ENCODE measurements at regions not wholly inside any gene's neighbourhood (a gene's known extent, or its start where the extent isn't known, plus 50 kb on each side); places are given as distances from the start of the nearest gene placed in this dataset.

DNA sequence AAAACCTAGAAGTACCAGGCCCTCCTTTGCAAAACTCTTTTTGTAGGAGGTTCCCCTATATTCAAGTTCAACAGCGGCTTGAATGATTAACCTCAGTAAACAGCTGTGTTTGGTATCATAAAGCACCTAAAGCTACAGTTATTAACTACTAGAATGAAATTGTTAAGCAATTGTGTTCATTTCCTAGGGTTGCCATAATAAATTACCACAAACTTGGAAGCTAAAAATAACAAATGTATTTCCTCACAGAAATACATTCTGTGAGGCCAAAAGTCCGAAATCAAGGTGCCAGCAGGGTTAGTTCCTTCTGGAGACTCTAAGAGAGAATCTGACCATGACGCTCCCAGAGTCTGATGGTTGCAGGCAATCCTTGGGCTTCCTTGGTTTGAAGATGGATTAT lies 202.1 kb upstream of the ACVR2A start:
- no peak overlapping the region for H3K4me3 ChIP-seq
- DNase-seq, result no peak
- no peaks in the 10 kb centered on the region for H3K36me3 ChIP-seq
- TF ChIP-seq, protein P1, sequence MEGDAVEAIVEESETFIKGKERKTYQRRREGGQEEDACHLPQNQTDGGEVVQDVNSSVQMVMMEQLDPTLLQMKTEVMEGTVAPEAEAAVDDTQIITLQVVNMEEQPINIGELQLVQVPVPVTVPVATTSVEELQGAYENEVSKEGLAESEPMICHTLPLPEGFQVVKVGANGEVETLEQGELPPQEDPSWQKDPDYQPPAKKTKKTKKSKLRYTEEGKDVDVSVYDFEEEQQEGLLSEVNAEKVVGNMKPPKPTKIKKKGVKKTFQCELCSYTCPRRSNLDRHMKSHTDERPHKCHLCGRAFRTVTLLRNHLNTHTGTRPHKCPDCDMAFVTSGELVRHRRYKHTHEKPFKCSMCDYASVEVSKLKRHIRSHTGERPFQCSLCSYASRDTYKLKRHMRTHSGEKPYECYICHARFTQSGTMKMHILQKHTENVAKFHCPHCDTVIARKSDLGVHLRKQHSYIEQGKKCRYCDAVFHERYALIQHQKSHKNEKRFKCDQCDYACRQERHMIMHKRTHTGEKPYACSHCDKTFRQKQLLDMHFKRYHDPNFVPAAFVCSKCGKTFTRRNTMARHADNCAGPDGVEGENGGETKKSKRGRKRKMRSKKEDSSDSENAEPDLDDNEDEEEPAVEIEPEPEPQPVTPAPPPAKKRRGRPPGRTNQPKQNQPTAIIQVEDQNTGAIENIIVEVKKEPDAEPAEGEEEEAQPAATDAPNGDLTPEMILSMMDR (IDR thresholded peaks at IDR 0.05), result no peak
- TF ChIP-seq EP300 (IDR thresholded peaks at IDR 0.05) (no peak), POLR2A (IDR thresholded peaks at IDR 0.05) (no peak)
- WGBS, 3 donors, result 84 to 96% (median 94%) methylated on average over 3 of the region's 3 CpGs
- intact Hi-C loops (cut with DNase I), result no loop called here
- H3K9me3 ChIP-seq, result no peaks in the 10 kb centered on the region
- H3K4me1 ChIP-seq (ENCODE audit: insufficient read depth), result no peaks in the 10 kb centered on the region
- no peaks in the 10 kb centered on the region for H3K27me3 ChIP-seq
- no peak overlapping the region for H3K27ac ChIP-seq

DNA sequence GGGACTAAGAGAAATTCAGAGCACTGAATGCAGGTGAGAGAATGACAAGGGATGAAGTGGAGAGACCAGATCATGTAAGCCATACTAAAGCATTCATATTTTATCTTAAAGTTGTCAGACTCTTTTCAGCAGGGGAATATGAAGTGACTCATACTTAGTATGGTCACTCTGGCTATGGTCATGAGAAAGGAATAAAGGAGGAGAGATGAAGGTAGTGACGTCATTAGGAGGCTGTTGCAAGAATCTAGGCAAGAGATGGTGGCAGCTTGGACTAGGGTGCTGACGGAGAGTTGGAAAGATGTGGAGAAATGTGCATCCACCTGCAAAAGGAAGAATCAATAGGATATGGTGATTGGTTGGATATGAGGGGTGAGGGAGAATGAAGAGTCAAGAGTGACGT lies 203.2 kb upstream of the ACVR2A start:
- no peaks in the 10 kb centered on the region for H3K27me3 ChIP-seq
- DNase-seq, result no peak
- TF ChIP-seq, protein P1 (IDR thresholded peaks at IDR 0.05), result no peak
- TF ChIP-seq POLR2A (IDR thresholded peaks at IDR 0.05) (no peak), EP300 (IDR thresholded peaks at IDR 0.05) (no peak)
- H3K9me3 ChIP-seq, result no peaks in the 10 kb centered on the region
- 78 to 90% (median 89%) methylated on average over 3 of the region's 3 CpGs for WGBS, 3 donors
- H3K4me1 ChIP-seq (ENCODE audit: insufficient read depth), result no peaks in the 10 kb centered on the region
- H3K4me3 ChIP-seq, result no peak overlapping the region
- intact Hi-C loops (cut with DNase I), result no loop called here
- no peak overlapping the region for H3K27ac ChIP-seq
- H3K36me3 ChIP-seq, result no peaks in the 10 kb centered on the region

DNA sequence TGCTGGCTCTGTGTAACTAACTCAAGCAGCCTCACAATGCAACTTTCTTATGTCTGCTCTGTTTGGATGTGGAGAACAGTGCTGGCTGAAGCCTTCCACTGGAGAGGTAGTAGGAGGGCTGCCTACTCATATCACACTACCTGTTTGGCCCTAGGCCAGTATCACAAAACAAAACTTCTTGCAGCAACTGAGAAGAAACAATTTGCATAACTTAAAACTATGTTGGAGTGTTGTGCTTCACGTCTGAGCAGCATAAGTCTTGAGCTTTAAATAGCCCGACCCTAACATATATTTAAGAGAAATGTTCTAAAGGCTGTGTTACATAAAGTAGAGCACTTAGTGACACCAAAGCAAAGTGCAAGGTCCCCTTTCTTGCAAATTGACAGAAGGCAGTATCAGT lies 204.9 kb upstream of the ACVR2A start:
- Histone ChIP-seq H3K36me3 (no peaks in the 10 kb centered on the region), H3K9me3 (no peaks in the 10 kb centered on the region), H3K4me3 (no peak overlapping the region), H3K27ac (no peak overlapping the region), H3K27me3 (no peaks in the 10 kb centered on the region), H3K4me1 (ENCODE audit: insufficient read depth) (no peaks in the 10 kb centered on the region)
- intact Hi-C loops (cut with DNase I), result no loop called here
- 69 to 82% (median 72%) methylated on average over 2 of the region's 2 CpGs for WGBS, 3 donors
- TF ChIP-seq, protein P1 (IDR thresholded peaks at IDR 0.05), result no peak
- TF ChIP-seq POLR2A (IDR thresholded peaks at IDR 0.05), result no peak
- no peak for TF ChIP-seq EP300 (IDR thresholded peaks at IDR 0.05)
- DNase-seq, result no peak

DNA sequence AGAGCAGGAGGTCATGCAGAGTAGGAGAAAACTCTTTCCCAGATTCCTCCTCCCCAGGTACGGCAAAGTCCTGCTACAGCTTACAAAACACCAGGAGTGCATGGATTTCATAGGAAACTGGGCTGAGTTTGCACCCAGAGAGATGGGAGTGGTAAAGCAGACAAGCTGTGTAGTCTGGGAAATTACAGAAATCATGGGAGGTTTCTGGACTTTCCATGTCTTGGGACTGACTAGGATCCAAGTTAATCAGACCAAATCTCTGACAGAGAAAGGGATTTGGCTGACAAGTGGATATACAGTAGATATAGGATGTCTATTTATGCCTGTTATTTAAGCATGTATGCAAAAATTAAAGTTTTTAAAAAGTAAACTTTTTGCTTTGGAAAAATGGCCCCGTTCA lies 205.4 kb upstream of the ACVR2A start:
- Histone ChIP-seq H3K4me3 (no peak overlapping the region), H3K36me3 (no peaks in the 10 kb centered on the region), H3K27ac (no peak overlapping the region), H3K9me3 (no peaks in the 10 kb centered on the region), H3K4me1 (ENCODE audit: insufficient read depth) (no peaks in the 10 kb centered on the region), H3K27me3 (no peaks in the 10 kb centered on the region)
- TF ChIP-seq EP300 (IDR thresholded peaks at IDR 0.05), result no peak
- TF ChIP-seq, protein P1 (IDR thresholded peaks at IDR 0.05), result no peak
- TF ChIP-seq POLR2A (IDR thresholded peaks at IDR 0.05), result no peak
- no peak for DNase-seq
- intact Hi-C loops (cut with DNase I), result no loop called here
- WGBS, 3 donors, result 83 to 92% (median 84%) methylated on average over 2 of the region's 2 CpGs

DNA sequence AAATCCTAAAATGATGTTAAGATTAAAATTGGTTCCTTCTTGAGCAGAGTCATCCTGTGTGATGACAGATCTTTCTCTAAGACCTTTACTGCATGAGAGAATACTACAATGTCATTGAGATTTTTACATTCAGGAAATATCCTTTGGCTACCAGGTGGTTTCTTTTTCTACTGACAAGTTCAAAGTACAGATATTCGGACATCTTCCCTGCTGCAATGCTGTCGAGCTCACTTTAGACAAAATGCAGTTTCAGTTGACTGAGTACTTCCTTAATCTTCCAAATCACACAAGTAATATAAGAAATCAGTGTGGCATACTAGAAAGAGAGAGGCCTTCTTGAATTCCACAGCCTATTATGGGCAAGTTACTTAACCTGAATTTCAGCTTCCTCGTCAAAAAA lies 207.9 kb upstream of the ACVR2A start:
- intact Hi-C loops (cut with DNase I), result no loop called here
- Histone ChIP-seq H3K4me1 (ENCODE audit: insufficient read depth) (no peaks in the 10 kb centered on the region), H3K36me3 (no peaks in the 10 kb centered on the region), H3K4me3 (no peak overlapping the region), H3K27ac (no peak overlapping the region), H3K27me3 (no peaks in the 10 kb centered on the region), H3K9me3 (no peaks in the 10 kb centered on the region)
- DNase-seq, result no peak
- TF ChIP-seq, protein P1 (IDR thresholded peaks at IDR 0.05), result no peak
- TF ChIP-seq EP300 (IDR thresholded peaks at IDR 0.05) (no peak), POLR2A (IDR thresholded peaks at IDR 0.05) (no peak)
- WGBS, 3 donors, result 20% methylated on average over 3 of the region's 3 CpGs
